GM12874 (cell line): ENCODE measurements at regions not wholly inside any gene's neighbourhood (a gene's known extent, or its start where the extent isn't known, plus 50 kb on each side); places are given as distances from the start of the nearest gene placed in this dataset.

Experiments used
- TF ChIP-seq, protein P1 (sequence below): IDR thresholded peaks from 2 replicates; pipeline ENCODE4 v1.5.1; 2011; ENCODE audit warnings: low read depth, mild to moderate bottlenecking, control low read depth, low read length, moderate library complexity; ENCODE audit not compliant: insufficient read depth

DNA sequence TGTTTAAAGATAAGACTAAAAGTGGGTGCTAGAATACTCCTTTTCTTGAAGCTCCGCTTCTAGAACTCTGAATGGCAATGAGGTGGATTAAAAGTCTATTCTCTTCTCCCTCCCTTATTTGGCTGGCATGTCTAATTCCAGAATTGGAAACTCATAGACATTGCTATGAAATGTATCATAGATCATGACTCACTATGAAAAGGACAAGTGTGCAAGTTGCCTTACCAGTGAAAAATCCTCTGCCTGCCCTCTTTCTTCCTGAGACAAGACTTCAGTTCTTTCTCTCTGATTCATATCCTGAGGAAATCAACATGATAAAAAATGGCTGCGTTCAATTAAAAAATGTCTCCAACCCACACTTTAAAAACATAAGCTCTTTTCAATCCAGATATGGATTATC lies 73.2 kb upstream of the BLID start:
- TF ChIP-seq, protein P1, sequence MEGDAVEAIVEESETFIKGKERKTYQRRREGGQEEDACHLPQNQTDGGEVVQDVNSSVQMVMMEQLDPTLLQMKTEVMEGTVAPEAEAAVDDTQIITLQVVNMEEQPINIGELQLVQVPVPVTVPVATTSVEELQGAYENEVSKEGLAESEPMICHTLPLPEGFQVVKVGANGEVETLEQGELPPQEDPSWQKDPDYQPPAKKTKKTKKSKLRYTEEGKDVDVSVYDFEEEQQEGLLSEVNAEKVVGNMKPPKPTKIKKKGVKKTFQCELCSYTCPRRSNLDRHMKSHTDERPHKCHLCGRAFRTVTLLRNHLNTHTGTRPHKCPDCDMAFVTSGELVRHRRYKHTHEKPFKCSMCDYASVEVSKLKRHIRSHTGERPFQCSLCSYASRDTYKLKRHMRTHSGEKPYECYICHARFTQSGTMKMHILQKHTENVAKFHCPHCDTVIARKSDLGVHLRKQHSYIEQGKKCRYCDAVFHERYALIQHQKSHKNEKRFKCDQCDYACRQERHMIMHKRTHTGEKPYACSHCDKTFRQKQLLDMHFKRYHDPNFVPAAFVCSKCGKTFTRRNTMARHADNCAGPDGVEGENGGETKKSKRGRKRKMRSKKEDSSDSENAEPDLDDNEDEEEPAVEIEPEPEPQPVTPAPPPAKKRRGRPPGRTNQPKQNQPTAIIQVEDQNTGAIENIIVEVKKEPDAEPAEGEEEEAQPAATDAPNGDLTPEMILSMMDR, result no peak

DNA sequence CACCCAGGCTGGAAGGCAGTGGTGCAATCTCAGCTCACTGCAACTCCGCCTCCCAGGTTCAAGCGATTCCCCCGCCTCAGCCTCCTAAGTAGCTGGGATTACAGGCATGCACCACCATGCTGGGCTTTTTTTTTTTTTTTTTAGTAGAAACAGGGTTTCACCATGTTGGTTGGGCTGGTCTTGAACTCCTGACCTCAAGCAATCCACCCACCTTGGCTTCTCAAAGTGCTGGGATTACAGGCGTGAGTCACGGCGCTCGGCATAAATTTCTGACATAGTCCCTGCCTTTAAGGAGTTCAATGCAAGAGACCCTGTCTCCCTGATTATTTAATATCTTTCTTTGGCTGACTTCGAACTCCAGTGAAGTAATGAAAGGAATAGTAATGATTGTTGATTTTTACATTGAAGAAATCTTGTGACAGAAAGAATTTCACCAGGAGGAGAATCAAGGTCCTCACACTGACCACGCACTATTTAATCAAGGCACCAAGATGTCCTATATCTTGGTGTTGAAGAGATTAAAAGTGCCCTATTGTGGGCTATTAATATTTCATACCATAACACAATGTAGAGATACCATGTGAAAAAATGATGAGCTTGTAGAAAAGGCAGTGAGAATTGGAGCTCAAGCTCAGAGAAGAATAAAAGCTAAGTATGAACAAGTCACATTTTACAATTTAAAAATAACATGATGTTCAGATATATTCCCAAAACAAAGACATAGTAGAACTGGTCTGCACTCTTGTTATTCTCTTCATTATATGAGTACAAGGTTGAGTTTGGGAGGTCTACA lies 71.6 kb upstream of the BLID start:
- TF ChIP-seq, protein P1, result no peak

DNA sequence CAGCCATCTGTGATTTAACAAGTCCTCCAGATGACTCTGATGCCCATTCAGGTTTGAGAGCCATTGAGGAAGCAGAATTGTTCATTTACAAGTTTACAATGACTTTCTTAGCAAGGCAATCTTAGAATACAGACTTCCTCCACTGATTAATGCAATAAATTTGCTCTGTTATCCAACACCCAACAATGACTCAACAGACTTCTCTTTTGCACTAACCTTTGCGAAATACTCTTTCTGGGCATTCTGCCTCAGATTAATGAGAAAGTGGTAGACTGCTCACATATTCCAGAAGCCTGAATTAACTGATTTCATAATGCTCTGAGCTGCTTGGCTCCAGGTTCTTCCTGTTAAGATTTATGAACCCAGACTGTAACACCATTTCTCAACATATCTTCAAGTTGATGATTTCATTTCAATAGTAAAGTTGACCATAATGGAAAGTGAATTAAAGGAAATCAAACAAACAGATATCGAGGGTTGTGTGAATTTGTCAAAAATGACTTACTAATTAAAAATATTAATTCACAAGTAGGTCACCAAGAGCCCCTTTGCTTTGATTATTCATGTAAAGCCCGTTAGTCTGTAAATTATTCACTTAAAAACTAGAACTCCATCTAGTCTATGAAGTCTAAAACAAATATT lies 70.5 kb upstream of the BLID start:
- TF ChIP-seq, protein P1, result no peak

DNA sequence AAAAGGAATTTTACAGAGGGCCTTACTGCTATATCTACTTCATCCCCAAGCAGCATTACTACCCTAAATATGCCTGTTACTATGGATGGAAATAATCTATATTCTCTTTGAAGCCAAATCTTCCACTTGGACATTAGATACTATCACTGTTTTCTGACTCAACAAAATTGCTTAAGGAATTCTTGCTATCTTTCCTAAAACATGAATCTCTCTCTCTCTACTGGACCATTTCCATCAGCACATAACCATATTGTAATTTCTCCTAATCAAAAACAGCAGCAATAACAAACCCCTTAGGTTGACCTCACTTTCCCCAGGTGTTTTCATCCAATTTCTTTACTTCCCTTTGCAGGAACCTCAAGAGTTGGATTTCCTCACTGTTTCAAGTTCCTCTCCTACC lies 67.9 kb upstream of the BLID start:
- TF ChIP-seq, protein P1, result no peak

DNA sequence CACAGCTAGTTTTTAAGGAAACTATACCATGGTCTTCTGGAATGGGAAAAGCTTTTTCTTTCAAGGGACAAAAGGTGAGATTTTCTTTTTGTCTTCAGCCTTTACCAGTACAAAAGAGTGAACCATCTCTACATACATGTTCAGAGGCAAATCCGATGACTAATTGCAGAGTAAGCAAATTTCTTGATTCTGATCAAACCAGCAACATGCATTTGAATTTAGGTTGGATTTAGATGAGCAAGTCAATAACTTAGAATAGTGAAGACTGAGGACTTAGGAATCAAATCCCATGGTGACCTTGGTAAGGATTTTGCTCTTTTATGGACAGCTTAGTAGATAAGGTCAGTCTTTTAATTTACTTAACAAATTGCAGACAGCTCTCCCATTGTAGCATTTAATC lies 65.9 kb upstream of the BLID start:
- TF ChIP-seq, protein P1, result no peak

DNA sequence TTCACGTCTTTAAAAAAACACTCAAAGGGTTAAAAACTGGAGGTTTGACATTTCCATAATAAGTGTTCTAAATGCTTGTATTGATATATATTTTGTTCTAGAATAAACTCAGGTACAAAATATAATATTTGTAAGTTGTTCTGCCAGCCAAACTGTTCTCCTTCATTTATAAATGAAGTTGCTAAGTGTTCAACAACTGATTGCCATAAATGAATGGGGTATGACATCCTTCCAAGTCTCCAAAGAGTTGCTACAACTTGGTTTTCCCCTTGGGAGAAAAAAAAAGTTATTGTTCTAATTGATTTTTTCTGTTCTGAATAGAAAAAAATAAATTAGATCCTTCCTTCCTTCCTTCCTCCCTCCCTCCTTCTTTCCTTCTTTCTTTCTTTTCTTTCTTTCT lies 65.4 kb upstream of the BLID start:
- TF ChIP-seq, protein P1, result no peak

DNA sequence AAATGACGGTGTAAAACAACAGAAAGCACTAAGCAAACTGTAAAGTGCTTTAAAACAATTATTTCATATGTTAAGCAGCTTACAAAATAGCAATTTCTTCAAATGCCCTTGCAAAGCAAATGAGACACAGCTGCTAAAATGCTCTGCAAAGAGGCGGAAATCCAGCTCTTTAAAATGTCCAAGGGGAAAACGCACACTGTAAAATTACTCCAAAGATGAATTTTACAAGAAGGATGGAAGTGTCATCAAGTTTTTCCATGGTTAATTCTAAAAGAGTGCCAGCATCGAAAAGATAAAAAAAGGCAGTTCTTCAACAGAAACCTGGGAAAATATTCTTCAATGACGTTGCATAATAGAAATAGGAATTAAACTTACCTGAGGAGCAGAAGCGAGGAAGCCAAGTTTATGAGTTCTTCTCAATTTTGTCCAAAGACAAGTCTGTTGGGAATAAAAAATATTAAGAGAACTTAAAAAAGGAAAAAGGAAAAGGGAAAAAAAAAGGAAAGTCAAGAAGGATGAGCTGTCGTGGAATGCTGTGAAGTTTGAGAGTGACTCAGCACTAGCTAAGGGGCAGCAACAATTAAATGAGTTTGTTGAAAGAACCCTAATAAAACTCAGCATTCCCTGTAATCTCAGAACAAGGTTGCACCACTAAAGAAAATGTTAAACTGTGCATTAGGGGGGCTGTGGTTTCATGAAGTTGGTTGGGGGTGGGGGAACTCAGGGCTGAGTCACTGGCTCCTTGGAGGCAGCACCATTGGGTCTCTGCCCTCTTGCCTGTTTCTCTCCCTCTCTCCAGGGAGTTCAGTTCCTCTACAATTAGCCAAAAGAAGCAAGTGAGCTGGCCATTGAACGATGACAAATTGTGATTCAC lies 64.2 kb upstream of the BLID start:
- TF ChIP-seq, protein P1, result no peak
